Sciatic nerve (tissue), 2 donors: ENCODE measurements at regions not wholly inside any gene's neighbourhood (a gene's known extent, or its start where the extent isn't known, plus 50 kb on each side); places are given as distances from the start of the nearest gene placed in this dataset. TPM values are rescaled to one million over a fixed set of nuclear protein-coding genes. Genes with fewer than 3 reads are reported as not detected.

Experiments
- ATAC-seq: fragments of 200-7000 bp; cut with Tn5 transposase; one replicate; pipeline ENCODE4 v1.9.1; 2020; ENCODE audit warnings: mild to moderate bottlenecking, moderate library complexity
- DNase-seq: peaks from one replicate; pipeline ENCODE4 v3.0.0-alpha.2; 2020; ENCODE audit warnings: low spot score
- intact Hi-C: fragments of 100-400 bp; cut with DNase I; formaldehyde crosslinking; loops from one replicate; pipeline ENCODE4 v1.14.2; 2022
- microRNA-seq: library from miRNA; unstranded; fragments of <30 nt; microRNA quantifications from one replicate; pipeline ENCODE4 v1.2.0, GENCODE V29; 2020
- donor health status: DM: no; HTN: no; CAD: no.
- donor health status: DM: no; HTN: no; CAD: no.

DNA sequence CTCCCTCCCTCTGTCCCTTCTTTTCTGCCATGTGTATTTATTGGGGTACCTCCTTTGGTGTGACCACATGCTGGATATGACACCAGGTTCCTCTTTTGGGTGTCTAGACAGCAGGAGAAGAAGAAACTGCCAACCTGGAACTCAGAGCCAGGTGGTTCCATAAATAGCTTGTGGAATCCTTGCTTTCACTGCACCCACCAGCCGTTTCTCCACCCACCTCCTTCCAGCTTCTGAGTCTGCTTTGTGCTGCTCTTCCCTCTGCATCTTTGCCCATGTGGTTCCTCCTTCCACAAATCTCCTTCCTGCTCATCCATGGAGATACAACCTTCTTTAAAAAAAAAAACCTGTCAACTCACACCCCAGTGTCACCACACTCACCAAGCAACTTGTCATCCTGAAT is 80.2 kb upstream of the SKOR2 start:
- intact Hi-C loops = no loop called here
- DNase-seq (no peak), ATAC-seq (no peak)

DNA sequence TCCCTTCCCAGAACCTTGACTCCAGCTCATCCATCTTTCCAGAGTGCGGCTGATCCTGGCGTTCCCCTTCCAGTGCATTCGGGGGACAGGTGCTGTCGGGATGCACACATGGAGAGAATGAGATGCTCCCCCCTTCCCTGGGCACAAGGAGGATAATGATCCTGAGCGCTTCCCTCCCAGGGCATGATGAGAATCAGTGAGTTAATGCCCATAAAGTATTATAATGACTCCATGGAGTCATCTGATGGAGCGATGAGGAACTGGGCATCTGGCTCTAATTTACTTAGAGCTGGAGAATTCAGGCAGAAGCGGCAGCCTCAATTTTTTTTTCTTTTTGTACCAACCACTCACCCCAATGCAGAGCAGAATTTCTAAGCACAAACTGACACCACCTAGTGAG is 79.6 kb upstream of the SKOR2 start:
- intact Hi-C loops = no loop called here
- DNase-seq (no peak), ATAC-seq (no peak)

DNA sequence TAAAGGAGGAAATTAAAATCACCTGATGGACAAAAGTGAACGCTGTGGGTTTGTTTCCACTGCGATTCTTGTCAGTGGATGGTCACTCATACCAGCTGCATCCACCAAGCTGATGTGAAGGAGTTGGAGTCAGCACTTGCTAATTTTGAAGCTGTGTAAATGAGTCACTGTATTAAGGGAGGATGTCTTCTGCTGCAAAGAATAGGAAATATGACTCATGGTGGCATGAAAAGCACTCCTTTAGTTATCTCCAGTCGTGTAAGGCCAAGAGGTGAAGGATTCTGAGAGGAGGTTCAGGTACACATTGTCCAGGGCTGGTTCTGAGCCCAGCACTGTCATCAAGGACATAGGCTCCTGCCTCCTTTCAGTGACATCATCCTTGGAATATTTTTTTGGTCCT is 71.7 kb upstream of the SKOR2 start:
- intact Hi-C loops = no loop called here
- ATAC-seq = no peak
- DNase-seq = no peak

GRCh38 chr18:47321815-47322214 is 70.4 kb upstream of the SKOR2 start:
- ATAC-seq = no peak
- intact Hi-C loops = no loop called here
- no peak for DNase-seq

DNA sequence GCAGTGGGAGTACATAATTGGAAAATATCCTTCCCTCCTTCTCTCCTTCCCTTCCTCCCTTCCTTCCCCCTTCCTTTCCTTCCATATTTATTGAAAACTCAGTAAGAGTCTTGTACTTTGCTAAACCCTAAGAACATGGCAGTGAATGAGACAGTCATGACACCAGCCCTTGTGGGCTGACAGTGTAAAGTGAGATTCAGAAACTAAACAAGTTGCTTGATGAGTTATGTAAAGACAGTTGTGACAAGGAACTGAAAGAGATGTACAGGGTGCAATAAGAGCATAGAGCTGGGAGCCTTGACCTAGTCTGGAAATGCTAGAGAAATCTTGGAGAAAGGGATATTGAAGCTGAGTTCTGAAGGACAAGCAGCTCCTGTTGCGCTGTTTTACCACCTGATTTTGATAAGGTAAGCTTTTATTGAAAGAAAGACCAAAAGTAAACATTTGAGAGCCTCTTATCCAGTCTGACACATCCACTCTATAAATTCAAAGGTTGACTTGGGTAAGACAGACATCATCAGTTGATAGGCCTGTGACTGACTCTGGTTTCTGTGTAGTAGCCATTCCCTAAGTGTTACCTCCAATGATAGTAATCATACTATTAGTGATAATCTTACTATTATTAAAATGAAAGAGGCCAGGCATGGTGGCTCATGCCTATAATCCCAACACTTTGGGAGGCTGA is 66.5 kb upstream of the SKOR2 start:
- intact Hi-C loops = no loop called here
- ATAC-seq = no peak
- DNase-seq = no peak

DNA sequence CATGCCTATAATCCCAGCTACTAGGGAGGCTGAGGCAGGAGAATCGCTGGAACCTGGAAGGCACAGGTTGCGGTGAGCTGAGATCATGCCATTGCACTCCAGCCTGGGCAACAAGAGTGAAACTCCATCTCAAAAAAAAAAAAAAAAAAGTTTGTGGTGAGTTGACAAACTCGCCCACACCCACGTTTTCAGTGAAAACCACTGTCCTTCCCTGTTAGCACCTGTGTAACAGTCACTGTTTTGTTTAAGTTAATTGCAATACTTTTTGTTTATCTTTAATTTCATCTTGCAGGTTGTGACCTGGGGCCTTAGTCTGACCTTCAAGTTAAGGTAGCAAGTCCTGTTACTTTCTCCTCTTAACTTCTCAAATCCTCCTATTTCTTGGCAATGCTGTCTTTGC is 65.5 kb upstream of the SKOR2 start:
- intact Hi-C loops = no loop called here
- no peak for ATAC-seq
- DNase-seq = no peak

GRCh38 chr18:47313901-47314300 is 62.4 kb upstream of the SKOR2 start:
- ATAC-seq (no peak), DNase-seq (no peak)
- intact Hi-C loops = no loop called here

GRCh38 chr18:47311585-47311984 is 60.1 kb upstream of the SKOR2 start:
- no peak for ATAC-seq
- intact Hi-C loops = no loop called here

More at GRCh38 chr18:47311585-47311984, 60.1 kb upstream of the SKOR2 start:
- no peak for DNase-seq

Small RNA genes lying in the stretch of these regions (microRNA-seq; reads per million reads assigned to microRNA genes)
- gene MIR4527 = not detected
